GM19351 (cell line): ENCODE measurements at regions not wholly inside any gene's neighbourhood (a gene's known extent, or its start where the extent isn't known, plus 50 kb on each side); places are given as distances from the start of the nearest gene placed in this dataset.
"Not testable (repeated sequence)": the region's sequence is repeated elsewhere in the genome, so short reads cannot be mapped to it uniquely, and the experiment has no call there.

Experiments
- ATAC-seq: cut with Tn5 transposase; IDR thresholded peaks from one replicate; pipeline ENCODE4 v1.9.1; 2021; ENCODE audit warnings: mild to moderate bottlenecking, moderate library complexity; ENCODE audit not compliant: unreplicated experiment

- no peak for ATAC-seq
Measured at GRCh38 chrX:44785652-44786051, 58.2 kb upstream of the DUSP21 start.

DNA sequence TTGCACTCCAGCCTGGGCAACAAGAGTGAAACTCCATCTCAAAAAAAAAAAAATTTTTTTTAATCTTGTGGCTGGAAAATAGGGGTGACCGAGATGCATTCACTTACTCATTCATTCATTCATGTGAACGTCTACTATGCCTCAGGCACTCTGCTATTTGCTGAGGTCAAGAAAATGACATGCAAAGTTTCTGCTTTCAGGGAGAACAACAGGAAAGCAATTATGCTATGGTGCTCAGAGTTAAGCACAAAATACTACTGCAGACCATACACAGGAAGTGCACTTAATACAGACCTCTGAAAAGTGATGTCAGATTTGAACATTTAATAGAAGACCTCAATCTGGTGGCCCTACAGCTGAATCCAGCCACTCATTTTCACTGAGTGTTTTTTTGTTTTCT is 59.6 kb upstream of the DUSP21 start:
- ATAC-seq: no peak

DNA sequence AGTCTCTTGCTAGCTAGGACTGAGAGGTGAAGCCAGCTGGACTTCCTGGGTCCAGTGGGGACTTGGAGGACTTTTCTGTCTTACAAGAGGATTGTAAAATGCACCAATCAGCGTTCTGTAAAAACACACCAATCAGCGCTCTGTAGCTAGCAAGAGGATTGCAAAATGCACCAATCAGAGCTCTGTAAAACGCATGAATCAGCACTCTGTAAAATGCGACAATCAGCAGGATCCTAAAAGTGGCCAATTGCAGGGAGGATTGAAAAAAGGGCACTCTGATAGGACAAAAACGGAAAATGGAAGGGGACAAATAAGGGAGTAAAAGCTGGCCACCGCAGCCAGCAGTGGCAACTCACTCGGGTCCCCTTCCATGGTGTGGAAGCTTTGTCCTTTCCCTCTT is 65.6 kb upstream of the DUSP21 start:
- ATAC-seq: no peak

DNA sequence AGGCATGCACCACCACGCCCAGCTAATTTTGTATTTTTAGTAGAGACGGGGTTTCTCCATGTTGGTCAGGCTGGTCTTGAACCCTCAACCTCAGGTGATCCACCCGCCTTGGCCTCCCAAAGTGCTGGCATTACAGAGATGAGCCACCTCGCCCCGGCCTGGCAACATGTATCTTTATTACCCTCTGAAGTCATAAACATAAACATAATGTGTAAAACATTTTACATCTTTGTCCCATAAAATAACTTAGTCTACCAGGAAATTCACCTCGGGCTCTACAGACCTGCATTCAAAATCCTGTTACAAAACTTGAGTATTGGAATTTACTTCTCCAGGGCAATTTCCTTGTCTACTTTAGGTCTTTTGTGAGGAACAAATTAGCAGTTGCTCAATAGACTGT is 68.1 kb upstream of the DUSP21 start:
- no peak for ATAC-seq

DNA sequence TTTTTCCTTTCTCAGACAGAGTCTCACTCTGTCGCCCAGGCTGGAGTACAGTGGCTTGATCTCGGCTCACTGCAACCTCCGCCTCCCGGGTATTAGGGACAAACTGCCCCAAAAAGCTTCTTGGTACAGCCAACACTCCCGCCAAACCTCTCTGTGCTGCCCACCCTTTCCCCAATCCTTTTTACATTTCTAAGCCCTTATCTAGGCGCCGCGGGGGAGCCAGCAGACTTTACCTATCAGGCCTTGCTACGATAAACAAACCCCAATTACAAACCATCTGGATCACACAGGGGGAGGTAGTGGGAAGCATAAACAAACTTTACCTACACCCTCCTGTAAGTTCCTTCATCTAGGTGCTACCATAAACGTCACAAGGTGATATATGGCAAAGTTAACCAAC is 69.8 kb upstream of the DUSP21 start:
- ATAC-seq: not testable (repeated sequence)

DNA sequence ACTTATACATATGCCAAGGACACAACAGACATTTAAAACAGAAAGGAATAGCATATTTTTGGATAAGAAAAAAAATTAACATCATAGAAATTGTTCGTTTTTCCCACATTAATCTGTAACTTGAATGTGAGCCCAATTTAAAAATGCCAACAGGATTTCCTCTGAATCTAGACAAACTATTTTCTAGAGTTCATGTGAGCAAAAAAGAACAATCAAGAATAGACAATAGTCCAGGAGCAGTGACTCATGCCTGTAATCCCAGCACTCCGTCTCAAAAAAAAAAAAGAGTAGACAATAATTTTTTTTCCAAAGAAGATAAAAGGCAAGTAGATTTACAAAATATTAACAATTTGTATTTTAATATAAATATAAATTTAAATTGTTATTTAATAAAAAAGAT is 73.7 kb upstream of the DUSP21 start:
- no peak for ATAC-seq

DNA sequence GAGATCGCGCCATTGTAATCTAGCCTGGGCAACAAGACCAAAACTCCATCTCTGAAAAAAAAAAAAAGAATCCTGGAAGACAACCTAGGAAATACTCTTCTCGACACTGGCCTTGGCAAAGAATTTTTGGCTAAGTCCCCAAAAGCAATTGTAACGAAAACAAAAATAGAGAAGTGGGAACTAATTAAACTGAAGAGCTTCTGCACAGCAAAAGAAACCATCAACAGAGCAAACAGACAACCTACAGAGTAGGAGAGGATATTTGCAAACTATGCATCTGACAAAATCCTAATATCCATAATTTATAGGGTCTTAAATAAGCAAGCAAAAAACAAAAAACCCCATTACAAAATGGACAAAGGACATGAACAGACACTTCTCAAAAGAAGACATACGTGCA is 76.5 kb upstream of the DUSP21 start:
- ATAC-seq: no peak

- no peak for ATAC-seq
Measured at GRCh38 chrX:44765556-44765955, 78.3 kb upstream of the DUSP21 start.

- ATAC-seq: no peak
Measured at GRCh38 chrX:44747969-44748368, 95.9 kb upstream of the DUSP21 start.

DNA sequence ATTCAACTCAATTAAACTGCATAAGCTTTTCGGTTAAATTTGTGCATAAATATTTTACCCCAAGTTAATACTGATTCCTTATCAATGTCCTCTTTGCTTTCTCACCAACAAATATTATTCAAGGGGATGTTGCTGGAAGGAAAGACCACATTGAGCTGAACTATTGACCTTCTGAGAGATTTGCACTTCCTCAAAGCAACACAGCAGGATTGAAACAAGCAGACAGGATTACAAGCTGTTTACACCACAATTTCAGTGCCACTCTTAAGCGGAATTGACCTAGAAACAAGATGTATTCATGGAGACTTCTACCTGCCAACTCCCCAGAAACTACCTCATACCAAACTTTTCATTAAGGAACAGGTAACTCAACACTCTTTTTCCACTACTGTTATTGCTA is 96.5 kb upstream of the DUSP21 start:
- ATAC-seq: no peak

DNA sequence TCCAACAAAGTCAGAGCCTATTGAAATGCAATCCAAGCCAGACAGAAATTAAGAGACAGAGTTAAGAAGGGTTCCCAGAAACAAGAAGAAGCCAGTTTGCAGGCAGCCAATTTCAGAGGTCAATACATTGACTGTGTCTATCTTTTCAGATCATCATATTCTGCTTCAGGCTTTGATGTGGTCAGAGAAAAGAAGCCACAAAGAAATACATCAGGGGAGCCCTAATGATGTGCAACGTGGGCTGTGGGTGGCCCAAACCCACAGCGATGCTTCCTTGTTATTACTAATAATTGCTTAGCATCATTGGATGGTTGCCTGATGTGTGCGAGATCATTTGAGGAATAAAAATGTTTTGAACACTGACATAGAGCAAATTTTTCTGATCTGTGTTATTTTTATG is 99.0 kb upstream of the DUSP21 start:
- peak; percentile 66 for ATAC-seq

DNA sequence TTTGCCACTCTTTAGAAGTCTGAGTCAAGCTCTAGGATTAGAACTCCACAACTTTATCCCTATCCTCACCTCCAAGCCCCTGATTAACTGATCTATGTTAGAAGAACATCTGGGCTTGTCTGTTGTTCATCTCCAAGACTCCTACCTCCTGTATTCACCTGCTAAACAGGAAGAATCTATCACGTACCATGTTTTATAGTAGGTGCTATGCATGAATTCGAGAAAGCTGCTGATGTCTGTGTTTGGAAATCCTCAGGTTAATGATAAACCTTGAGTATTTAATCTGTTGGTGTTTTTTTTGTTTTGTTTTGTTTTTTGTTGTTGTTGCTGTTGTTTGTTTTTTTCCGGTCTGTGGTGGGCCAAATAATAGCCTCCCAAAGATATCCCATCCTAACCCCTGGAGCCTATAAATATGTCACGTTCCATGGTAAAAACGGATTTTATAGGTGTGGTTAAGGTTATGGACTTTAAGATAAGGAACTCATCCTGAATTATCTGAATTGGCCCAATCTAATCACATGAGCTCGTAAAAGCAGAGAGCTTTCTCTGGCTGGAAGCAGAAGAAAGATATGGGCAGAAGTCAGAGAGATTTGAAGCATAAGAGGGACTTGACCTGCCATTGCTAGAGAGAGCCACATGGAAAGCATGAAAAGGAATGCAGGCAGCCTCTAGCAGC is 101.2 kb upstream of the DUSP21 start:
- no peak for ATAC-seq

DNA sequence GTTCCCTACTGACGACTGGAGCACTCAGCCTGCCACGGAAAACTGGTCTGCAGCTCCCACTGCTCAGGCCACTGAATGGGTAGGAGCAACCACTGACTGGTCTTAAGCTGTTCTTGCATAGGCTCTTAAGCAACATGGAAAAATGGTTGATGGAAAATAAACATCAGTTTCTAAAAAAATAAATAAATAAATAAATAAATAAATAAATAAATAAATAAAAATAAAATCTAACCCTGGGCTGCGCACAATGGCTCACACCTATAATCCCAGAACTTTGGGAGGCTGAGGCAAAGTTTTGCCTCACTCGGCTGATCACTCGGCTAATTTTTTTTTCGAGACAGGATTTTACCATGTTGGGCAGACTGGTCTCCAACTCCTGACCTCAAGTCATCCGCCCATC is 102.0 kb upstream of the DUSP21 start:
- ATAC-seq: not testable (repeated sequence)

GRCh38 chrX:44741458-44741857 is 102.4 kb upstream of the DUSP21 start:
- ATAC-seq: not testable (repeated sequence)

DNA sequence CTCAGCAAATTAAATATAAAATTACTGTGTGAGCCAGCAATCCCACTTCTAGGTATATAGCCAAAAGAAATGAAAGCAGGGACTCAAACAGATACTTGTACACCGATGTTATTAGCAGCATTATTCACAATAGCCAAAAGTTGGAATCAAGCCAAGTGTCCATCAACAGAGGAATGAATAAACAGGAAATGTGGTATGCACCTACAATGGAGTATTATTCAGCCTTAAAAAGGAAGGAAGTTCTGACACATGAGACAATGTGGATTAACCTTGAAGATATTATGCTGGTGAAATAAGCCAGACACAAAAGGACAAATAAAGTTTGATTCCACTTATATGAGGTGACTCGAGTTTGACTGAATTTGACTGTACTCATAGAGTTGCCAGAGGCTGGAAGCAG is 108.3 kb upstream of the DUSP21 start:
- ATAC-seq: no peak

DNA sequence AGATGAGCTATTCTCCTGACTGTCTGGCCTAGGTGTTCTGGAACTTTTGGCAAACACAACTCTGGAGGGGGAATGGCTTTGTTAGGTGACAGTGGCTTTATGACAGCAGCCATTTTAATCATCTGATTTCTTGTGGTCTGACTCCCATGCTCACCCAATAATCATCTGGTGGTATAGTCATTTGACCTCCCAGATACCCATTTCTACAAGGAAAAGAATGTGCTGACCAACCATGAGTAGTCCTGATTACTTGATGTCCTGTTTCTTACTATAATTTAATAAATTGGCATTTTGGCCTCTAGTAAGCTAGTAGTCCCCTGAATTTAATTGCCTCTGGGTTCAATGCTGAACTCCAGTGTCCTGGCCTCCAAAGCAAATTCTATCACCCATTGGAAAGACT is 109.9 kb upstream of the DUSP21 start:
- no peak for ATAC-seq

GRCh38 chrX:44731160-44731559 is 112.7 kb upstream of the DUSP21 start:
- ATAC-seq: no peak

GRCh38 chrX:44723426-44723825 is 120.4 kb upstream of the DUSP21 start:
- ATAC-seq: no peak

GRCh38 chrX:44708470-44708869 is 135.4 kb upstream of the DUSP21 start:
- ATAC-seq: no peak

GRCh38 chrX:44705817-44706551 is 137.8 kb upstream of the DUSP21 start:
- no peak for ATAC-seq

- ATAC-seq: no peak
Measured at GRCh38 chrX:44698357-44698756, 145.5 kb upstream of the DUSP21 start.

- ATAC-seq: no peak
Measured at GRCh38 chrX:44693255-44693654, 150.6 kb upstream of the DUSP21 start.

- no peak for ATAC-seq
Measured at GRCh38 chrX:44690129-44690528, 147.5 kb upstream of the FUNDC1 start.
